ENCODE measurements at regions not wholly inside any gene's neighbourhood (a gene's known extent, or its start where the extent isn't known, plus 50 kb on each side); places are given as distances from the start of the nearest gene placed in this dataset.

DNA sequence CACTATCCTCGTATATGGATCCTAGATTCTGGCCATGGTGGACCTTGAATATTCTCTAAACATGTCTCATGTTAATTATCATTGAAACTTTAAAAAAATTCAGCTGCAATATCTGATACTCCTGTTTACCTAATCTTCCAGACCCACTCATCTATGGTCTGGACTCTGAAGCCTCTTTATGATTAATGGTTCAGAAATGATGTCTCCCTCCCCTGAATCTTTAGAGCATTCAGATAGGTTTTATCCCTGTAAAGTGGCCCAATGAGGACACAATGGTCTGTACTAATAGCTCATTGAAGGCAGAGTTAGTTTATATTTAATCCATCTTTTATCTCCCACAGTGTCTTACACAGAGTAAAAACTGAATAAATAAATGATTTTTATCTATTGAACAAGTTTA, 53.0 kb upstream of the DUSP10 start:
- Histone ChIP-seq H3K9me3 (ENCODE audit: severe bottlenecking) (no peaks in the 10 kb centered on the region), H3K27ac (no peak overlapping the region), H3K27me3 (ENCODE audit: insufficient read depth, low read depth, severe bottlenecking) (no peaks in the 10 kb centered on the region), H3K4me3 (ENCODE audit: low read depth, low read length) (no peak overlapping the region), H3K36me3 (no peaks in the 10 kb centered on the region)
- TF ChIP-seq, protein P1, sequence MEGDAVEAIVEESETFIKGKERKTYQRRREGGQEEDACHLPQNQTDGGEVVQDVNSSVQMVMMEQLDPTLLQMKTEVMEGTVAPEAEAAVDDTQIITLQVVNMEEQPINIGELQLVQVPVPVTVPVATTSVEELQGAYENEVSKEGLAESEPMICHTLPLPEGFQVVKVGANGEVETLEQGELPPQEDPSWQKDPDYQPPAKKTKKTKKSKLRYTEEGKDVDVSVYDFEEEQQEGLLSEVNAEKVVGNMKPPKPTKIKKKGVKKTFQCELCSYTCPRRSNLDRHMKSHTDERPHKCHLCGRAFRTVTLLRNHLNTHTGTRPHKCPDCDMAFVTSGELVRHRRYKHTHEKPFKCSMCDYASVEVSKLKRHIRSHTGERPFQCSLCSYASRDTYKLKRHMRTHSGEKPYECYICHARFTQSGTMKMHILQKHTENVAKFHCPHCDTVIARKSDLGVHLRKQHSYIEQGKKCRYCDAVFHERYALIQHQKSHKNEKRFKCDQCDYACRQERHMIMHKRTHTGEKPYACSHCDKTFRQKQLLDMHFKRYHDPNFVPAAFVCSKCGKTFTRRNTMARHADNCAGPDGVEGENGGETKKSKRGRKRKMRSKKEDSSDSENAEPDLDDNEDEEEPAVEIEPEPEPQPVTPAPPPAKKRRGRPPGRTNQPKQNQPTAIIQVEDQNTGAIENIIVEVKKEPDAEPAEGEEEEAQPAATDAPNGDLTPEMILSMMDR (IDR thresholded peaks at IDR 0.05; ENCODE audit: low read depth, low read length): no peak
- DNase-seq: no peak

DNA sequence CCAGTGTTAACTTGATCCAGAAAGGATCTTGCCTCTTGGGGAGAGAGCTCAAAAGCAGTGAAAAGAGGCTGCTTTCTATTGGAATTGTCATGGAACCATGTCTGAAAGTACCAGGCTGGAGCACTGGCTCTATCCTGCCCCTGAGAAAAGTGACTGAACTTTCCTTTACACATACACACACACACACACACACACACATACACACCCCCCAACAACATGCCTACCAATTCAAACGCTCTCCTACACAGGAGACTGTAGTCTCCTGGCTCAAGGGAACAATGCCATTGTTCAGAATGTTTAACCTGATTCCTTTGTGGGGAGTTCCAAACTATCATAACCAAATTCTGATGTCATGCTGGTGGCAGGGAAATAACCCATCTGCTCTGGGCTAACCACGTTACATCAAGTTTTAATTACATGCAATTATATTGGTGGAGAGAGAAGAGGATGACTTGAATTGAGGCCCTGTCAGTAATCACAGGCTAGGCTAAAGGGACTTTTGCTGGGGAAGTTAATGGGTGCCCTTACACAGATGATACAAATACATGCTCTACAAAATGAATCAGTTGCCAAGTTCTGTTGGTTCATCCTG, 52.3 kb upstream of the DUSP10 start:
- Histone ChIP-seq H3K9me3 (ENCODE audit: severe bottlenecking) (no peaks in the 10 kb centered on the region), H3K27me3 (ENCODE audit: insufficient read depth, low read depth, severe bottlenecking) (no peaks in the 10 kb centered on the region), H3K36me3 (no peaks in the 10 kb centered on the region), H3K4me3 (ENCODE audit: low read depth, low read length) (no peak overlapping the region), H3K27ac (no peak overlapping the region)
- DNase-seq: no peak
- TF ChIP-seq, protein P1 (IDR thresholded peaks at IDR 0.05; ENCODE audit: low read depth, low read length): no peak

DNA sequence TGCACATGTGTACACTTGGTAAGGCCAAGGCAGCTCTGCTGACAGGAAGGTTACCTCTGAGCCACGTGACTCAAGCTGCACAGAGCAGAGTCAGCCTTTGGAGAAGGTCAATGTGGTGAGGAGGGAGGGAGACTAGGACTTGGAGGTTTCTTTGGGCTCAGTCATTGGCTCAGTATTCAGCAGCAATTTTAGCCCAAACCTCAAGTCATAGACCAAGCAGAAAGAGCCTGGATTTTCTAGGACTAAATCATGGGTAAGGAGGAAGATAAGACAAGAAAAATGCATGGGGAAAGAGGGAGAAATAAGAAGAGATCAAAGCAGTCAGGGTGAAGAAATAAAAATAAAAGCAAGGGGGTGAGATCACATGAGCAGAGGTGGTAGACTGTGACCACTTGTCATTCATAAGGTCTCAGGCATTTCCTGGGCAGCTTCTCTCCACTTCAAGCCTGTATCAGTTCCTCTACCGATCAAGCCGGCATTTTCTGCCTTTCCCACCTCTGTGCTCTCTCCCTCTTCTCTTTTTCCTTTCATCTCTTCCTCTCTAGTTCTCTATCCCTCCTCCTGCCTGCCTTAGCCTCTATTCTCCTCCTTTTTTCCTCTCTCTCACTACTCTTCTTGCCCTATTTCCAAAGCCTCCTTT, 51.7 kb upstream of the DUSP10 start:
- TF ChIP-seq, protein P1 (IDR thresholded peaks at IDR 0.05; ENCODE audit: low read depth, low read length): no peak
- no peak overlapping the region for H3K4me3 ChIP-seq (ENCODE audit: low read depth, low read length)
- no peak for DNase-seq
- H3K36me3 ChIP-seq: no peaks in the 10 kb centered on the region
- no peak overlapping the region for H3K27ac ChIP-seq
- H3K27me3 ChIP-seq (ENCODE audit: insufficient read depth, low read depth, severe bottlenecking): no peaks in the 10 kb centered on the region
- no peaks in the 10 kb centered on the region for H3K9me3 ChIP-seq (ENCODE audit: severe bottlenecking)

DNA sequence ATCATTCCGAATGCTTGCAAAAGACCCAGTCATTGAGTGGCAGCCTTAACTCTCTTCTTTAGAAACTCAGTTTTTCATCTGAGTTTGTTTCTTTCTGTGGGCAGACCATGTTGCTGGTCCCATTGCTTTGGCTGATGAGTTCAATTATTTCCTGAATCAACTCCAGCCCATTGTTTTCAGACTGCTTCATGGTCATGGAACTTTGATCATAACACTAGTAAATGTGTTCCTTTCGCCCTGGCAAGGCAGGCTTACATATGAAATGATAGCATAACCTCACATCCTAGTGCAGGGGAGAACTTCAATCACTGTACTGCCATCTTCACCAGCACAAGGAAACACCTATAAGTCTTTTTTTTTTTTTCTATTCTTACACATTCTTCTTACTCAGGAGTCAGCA, 50.0 kb upstream of the DUSP10 start:
- DNase-seq: no peak
- no peak overlapping the region for H3K4me3 ChIP-seq (ENCODE audit: low read depth, low read length)
- H3K9me3 ChIP-seq (ENCODE audit: severe bottlenecking): no peaks in the 10 kb centered on the region
- H3K36me3 ChIP-seq: no peaks in the 10 kb centered on the region
- TF ChIP-seq, protein P1 (IDR thresholded peaks at IDR 0.05; ENCODE audit: low read depth, low read length): no peak
- H3K27ac ChIP-seq: no peak overlapping the region
- no peaks in the 10 kb centered on the region for H3K27me3 ChIP-seq (ENCODE audit: insufficient read depth, low read depth, severe bottlenecking)
